CD14-positive monocyte (primary cell): ENCODE measurements at regions not wholly inside any gene's neighbourhood (a gene's known extent, or its start where the extent isn't known, plus 50 kb on each side); places are given as distances from the start of the nearest gene placed in this dataset.

ENCODE experiments used
- DNase-seq, 3 donors: peaks; one replicate each; pipeline ENCODE4 v3.0.0-alpha.2; 2011 to 2022
- H2AFZ ChIP-seq: 2 replicates; pipeline ENCODE4 v1.6.0; 2012; ENCODE audit warnings: mild to moderate bottlenecking, low read depth, low read length, inconsistent platforms; ENCODE audit not compliant: insufficient read depth, poor library complexity, severe bottlenecking
- H3K27ac ChIP-seq, 2 donors: 1 replicate in 1 of 2; 2 replicates in 1 of 2; pipeline ENCODE4 v1.5.1; 2012 to 2013; ENCODE audit warnings: low read length in 2 of 2, control low read depth in 1 of 2, inconsistent platforms in 1 of 2, low read depth in 1 of 2, mild to moderate bottlenecking in 1 of 2
- H3K27me3 ChIP-seq, 2 donors: one replicate each; pipeline versions ENCODE4 v1.6.0 to v1.6.1; 2011 to 2013; ENCODE audit warnings: low read length in 2 of 2; ENCODE audit not compliant: control insufficient read depth in 2 of 2, insufficient read depth in 2 of 2
- H3K36me3 ChIP-seq, 2 donors: replicated peaks in 1 of 2; 1 replicate in 1 of 2; 2 replicates in 1 of 2; pipeline versions ENCODE4 v1.5.1 to v1.6.1; 2012 to 2013; ENCODE audit warnings: low read length in 2 of 2, control low read depth in 1 of 2, inconsistent platforms in 1 of 2, mild to moderate bottlenecking in 1 of 2; ENCODE audit not compliant: insufficient read depth in 2 of 2, control insufficient read depth in 1 of 2
- H3K4me1 ChIP-seq, 2 donors: 1 replicate in 1 of 2; 2 replicates in 1 of 2; pipeline versions ENCODE4 v1.5.1 to v1.6.1; 2012 to 2013; ENCODE audit warnings: low read length in 2 of 2, control low read depth in 1 of 2, inconsistent platforms in 1 of 2, mild to moderate bottlenecking in 1 of 2, moderate library complexity in 1 of 2; ENCODE audit not compliant: insufficient read depth in 2 of 2, control insufficient read depth in 1 of 2
- H3K4me2 ChIP-seq: replicated peaks from 2 replicates; pipeline ENCODE3; 2012; ENCODE audit warnings: low read length, moderate library complexity, mild to moderate bottlenecking; ENCODE audit not compliant: poor library complexity, severe bottlenecking; ENCODE audit errors: extremely low read depth
- H3K4me3 ChIP-seq, 3 experiments: fragments of 200-600 bp in 1 of 3; sonication (generic) in 1 of 3; replicated peaks in 1 of 3; 1 replicate in 2 of 3; 2 replicates in 1 of 3; pipeline ENCODE4 v1.5.1; 2011 to 2013; ENCODE audit warnings: low read length in 3 of 3, mild to moderate bottlenecking in 3 of 3, control low read depth in 2 of 3, low read depth in 2 of 3, inconsistent platforms in 1 of 3, moderate library complexity in 1 of 3
- H3K79me2 ChIP-seq: 2 replicates; pipeline ENCODE4 v1.6.0; 2012; ENCODE audit warnings: mild to moderate bottlenecking, control low read depth, inconsistent platforms, low read length, moderate library complexity; ENCODE audit not compliant: insufficient read depth
- H3K9ac ChIP-seq: 2 replicates; pipeline ENCODE4 v1.6.0; 2017; ENCODE audit warnings: low read length, mild to moderate bottlenecking; ENCODE audit not compliant: insufficient read depth, poor library complexity, severe bottlenecking
- H3K9me3 ChIP-seq, 2 donors: replicated peaks in 1 of 2; 1 replicate in 1 of 2; 2 replicates in 1 of 2; pipeline versions ENCODE4 v1.5.1 to v1.6.1; 2012 to 2013; ENCODE audit warnings: low read length in 2 of 2, control low read depth in 1 of 2; ENCODE audit not compliant: control insufficient read depth in 1 of 2, insufficient read depth in 1 of 2
- H4K20me1 ChIP-seq: 2 replicates; pipeline ENCODE4 v1.6.0; 2012; ENCODE audit warnings: mild to moderate bottlenecking, low read length, control low read depth, moderate library complexity; ENCODE audit not compliant: insufficient read depth
- H3K27ac Mint-ChIP-seq, 7 donors: one replicate each; pipeline ENCODE4 v1.8.0; 2020; ENCODE audit warnings: mild to moderate bottlenecking in 7 of 7, mixed read lengths in 7 of 7, moderate library complexity in 6 of 7, inconsistent platforms in 2 of 7
- H3K27me3 Mint-ChIP-seq, 3 donors: one replicate each; pipeline ENCODE4 v1.8.0; 2021 to 2022; ENCODE audit warnings: low read depth in 3 of 3, mild to moderate bottlenecking in 3 of 3, mixed read lengths in 3 of 3, moderate library complexity in 3 of 3, inconsistent platforms in 1 of 3
- H3K36me3 Mint-ChIP-seq, 2 donors: one replicate each; pipeline ENCODE4 v1.8.0; 2020; ENCODE audit warnings: mixed read lengths in 2 of 2, inconsistent platforms in 1 of 2, mild to moderate bottlenecking in 1 of 2
- H3K4me1 Mint-ChIP-seq: one replicate; pipeline ENCODE4 v1.8.0; 2020; ENCODE audit warnings: mild to moderate bottlenecking, mixed read lengths
- H3K4me3 Mint-ChIP-seq, 2 donors: one replicate each; pipeline ENCODE4 v1.8.0; 2020; ENCODE audit warnings: mild to moderate bottlenecking in 2 of 2, mixed read lengths in 2 of 2, moderate library complexity in 1 of 2
- H3K9me3 Mint-ChIP-seq, 7 donors: one replicate each; pipeline ENCODE4 v1.8.0; 2020 to 2022; ENCODE audit warnings: mixed read lengths in 7 of 7, mild to moderate bottlenecking in 6 of 7, moderate library complexity in 6 of 7, inconsistent platforms in 2 of 7
- WGBS: methylation state at CpG from one replicate; pipeline ENCODE4 v1.1.5; 2013; ENCODE audit warnings: missing lambda C conversion rate; ENCODE audit not compliant: insufficient coverage; 5-methylcytosine and 5-hydroxymethylcytosine counted together
- intact Hi-C, 2 donors: fragments of 100-400 bp; cut with micrococcal nuclease; formaldehyde crosslinking; loops; one replicate each; pipeline versions ENCODE4 v1.15.0 to v1.15.1; 2023
- TF ChIP-seq, protein P1 (sequence below): fragments of 200-600 bp; IDR thresholded peaks from one replicate; pipeline ENCODE4 v1.8.0; 2022; ENCODE audit warnings: antibody characterized with exemption, mild to moderate bottlenecking

DNA sequence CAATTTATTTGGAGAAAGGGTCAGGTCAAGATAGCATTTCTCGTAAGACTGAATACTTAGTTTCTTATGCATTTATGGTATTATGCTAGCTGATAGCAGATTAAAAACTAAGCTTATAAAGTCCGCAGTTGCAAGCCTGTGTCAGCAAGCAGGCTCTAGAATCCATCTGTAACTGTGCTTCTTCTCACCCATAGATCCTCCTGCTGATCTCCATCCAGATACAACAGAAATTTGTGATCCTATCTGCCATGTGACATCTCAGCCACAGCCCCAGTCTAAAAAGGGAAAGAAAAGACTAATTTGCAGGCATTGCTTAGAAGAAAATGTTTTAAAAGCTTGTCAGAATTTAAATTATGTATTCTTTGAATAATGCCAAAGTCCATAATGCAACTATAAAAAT lies 265.4 kb upstream of the CCDC54 start:
- H3K27me3 Mint-ChIP-seq: peaks cover 0 to 1% (median 0%) of the 10 kb centered on the region in 3 donors
- H3K27ac Mint-ChIP-seq: no peak overlapping the region
- Histone ChIP-seq H3K27ac (no peak overlapping the region), H3K4me1 (no peaks in the 10 kb centered on the region), H3K4me3 (no peak overlapping the region), H3K9ac (no peak overlapping the region), H3K4me2 (no peak overlapping the region), H3K9me3 (peaks cover 0 to 2% of the 10 kb centered on the region in 2 donors), H3K79me2 (no peaks in the 10 kb centered on the region), H3K27me3 (no peaks in the 10 kb centered on the region), H3K36me3 (no peaks in the 10 kb centered on the region), H2AFZ (no peak overlapping the region), H4K20me1 (no peaks in the 10 kb centered on the region)
- no peak for DNase-seq
- no peak overlapping the region for H3K4me3 Mint-ChIP-seq
- TF ChIP-seq, protein P1, sequence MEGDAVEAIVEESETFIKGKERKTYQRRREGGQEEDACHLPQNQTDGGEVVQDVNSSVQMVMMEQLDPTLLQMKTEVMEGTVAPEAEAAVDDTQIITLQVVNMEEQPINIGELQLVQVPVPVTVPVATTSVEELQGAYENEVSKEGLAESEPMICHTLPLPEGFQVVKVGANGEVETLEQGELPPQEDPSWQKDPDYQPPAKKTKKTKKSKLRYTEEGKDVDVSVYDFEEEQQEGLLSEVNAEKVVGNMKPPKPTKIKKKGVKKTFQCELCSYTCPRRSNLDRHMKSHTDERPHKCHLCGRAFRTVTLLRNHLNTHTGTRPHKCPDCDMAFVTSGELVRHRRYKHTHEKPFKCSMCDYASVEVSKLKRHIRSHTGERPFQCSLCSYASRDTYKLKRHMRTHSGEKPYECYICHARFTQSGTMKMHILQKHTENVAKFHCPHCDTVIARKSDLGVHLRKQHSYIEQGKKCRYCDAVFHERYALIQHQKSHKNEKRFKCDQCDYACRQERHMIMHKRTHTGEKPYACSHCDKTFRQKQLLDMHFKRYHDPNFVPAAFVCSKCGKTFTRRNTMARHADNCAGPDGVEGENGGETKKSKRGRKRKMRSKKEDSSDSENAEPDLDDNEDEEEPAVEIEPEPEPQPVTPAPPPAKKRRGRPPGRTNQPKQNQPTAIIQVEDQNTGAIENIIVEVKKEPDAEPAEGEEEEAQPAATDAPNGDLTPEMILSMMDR: no peak
- no CpG with 5 or more reads among the region's 2 CpGs for WGBS
- peaks cover 0 to 8% (median 0%) of the 10 kb centered on the region in 7 donors for H3K9me3 Mint-ChIP-seq
- intact Hi-C loops: no loop called here
- H3K4me1 Mint-ChIP-seq: no peaks in the 10 kb centered on the region
- H3K36me3 Mint-ChIP-seq: no peaks in the 10 kb centered on the region

DNA sequence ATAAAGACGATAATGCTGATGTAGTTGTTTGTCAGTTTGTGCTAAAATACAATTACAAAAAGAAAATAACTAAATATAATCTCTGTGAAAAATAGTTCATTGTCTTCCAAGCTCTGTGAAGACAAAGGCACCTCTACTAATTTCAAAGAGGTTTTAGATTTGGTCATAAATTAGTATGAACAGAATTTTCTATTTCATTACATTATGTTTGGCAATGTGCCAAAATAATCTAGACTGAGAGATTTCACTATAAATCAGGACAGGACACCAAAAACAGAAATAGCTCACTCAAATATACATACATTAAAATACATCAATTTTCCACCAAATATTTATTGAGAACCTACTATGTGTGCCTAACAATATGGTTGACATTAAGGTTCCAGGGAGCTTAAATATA lies 264.9 kb upstream of the CCDC54 start:
- Histone ChIP-seq H3K9me3 (no peaks in the 10 kb centered on the region), H3K27ac (no peak overlapping the region), H3K27me3 (no peaks in the 10 kb centered on the region), H3K36me3 (no peaks in the 10 kb centered on the region), H3K4me3 (no peak overlapping the region), H3K9ac (no peak overlapping the region), H3K4me2 (no peak overlapping the region), H2AFZ (no peak overlapping the region), H3K4me1 (no peaks in the 10 kb centered on the region), H4K20me1 (no peaks in the 10 kb centered on the region), H3K79me2 (no peaks in the 10 kb centered on the region)
- TF ChIP-seq, protein P1: no peak
- H3K27me3 Mint-ChIP-seq: peaks cover 0 to 1% (median 0%) of the 10 kb centered on the region in 3 donors
- no peak for DNase-seq
- no CpG with 5 or more reads among the region's 1 CpG for WGBS
- no peaks in the 10 kb centered on the region for H3K36me3 Mint-ChIP-seq
- H3K4me3 Mint-ChIP-seq: no peak overlapping the region
- peaks cover 0 to 5% (median 0%) of the 10 kb centered on the region in 7 donors for H3K9me3 Mint-ChIP-seq
- peaks cover under 1% of the 10 kb centered on the region for H3K4me1 Mint-ChIP-seq
- H3K27ac Mint-ChIP-seq: no peak overlapping the region
- intact Hi-C loops: no loop called here
